ENCODE measurements at regions not wholly inside any gene's neighbourhood (a gene's known extent, or its start where the extent isn't known, plus 50 kb on each side); places are given as distances from the start of the nearest gene placed in this dataset.

DNA sequence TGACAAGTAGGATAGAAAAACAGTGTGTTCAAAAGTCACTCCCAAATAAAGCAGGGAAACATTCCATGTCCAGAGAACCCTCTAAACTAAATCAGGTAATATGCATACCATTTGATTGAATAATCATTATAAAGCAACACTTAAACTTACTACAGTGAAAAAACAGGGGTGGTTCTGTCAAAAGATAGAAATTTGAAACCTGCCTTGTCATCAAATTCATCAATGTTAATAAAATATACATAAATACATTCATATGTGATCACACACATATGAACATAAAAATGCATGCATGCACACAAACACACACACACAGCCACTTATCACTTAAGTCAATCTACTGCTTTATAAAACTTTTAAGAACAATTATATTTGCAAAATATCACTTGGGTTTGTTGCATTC lies 485.8 kb upstream of the TECRL start:
- TF ChIP-seq, protein P1, sequence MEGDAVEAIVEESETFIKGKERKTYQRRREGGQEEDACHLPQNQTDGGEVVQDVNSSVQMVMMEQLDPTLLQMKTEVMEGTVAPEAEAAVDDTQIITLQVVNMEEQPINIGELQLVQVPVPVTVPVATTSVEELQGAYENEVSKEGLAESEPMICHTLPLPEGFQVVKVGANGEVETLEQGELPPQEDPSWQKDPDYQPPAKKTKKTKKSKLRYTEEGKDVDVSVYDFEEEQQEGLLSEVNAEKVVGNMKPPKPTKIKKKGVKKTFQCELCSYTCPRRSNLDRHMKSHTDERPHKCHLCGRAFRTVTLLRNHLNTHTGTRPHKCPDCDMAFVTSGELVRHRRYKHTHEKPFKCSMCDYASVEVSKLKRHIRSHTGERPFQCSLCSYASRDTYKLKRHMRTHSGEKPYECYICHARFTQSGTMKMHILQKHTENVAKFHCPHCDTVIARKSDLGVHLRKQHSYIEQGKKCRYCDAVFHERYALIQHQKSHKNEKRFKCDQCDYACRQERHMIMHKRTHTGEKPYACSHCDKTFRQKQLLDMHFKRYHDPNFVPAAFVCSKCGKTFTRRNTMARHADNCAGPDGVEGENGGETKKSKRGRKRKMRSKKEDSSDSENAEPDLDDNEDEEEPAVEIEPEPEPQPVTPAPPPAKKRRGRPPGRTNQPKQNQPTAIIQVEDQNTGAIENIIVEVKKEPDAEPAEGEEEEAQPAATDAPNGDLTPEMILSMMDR (IDR thresholded peaks at IDR 0.05; ENCODE audit: borderline replicate concordance, extremely low read depth, low read length, poor library complexity, severe bottlenecking): no peak
- no peak for TF ChIP-seq EZH2 (IDR thresholded peaks at IDR 0.05; ENCODE audit: borderline replicate concordance, low read depth, low read length, severe bottlenecking)
